GM12892 (cell line): ENCODE measurements at regions not wholly inside any gene's neighbourhood (a gene's known extent, or its start where the extent isn't known, plus 50 kb on each side); places are given as distances from the start of the nearest gene placed in this dataset.

Experiments
- POLR2A ChIP-seq: IDR thresholded peaks from 2 replicates; pipeline ENCODE4 v1.6.1; 2011; ENCODE audit warnings: low read depth, low read length, control low read depth
- TAF1 ChIP-seq: IDR thresholded peaks from 2 replicates; pipeline ENCODE4 v1.6.1; 2011; ENCODE audit warnings: low read depth, mild to moderate bottlenecking, control low read depth, low read length, borderline replicate concordance

DNA sequence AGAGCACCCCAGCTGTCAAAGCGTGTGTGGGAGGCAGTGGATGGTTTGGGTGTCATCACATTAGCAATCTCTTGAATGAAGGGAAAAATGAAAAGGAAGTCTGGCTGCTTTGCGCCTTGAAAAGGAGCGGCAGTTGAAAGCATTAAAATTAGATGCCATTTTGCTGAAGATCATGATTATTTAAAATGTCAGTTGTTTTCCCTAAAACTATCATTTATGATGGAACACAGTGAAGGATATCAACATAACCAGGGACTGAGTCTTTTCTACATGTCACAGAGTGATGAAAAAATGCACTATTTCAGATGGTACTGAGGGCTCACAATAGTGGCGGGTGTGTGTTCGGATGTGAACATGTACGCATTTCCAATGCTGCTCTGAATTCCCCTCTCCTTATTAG is 450.2 kb upstream of the CPEB2 start:
- TF ChIP-seq POLR2A: no peak
- no peak for TF ChIP-seq TAF1
